ENCODE measurements at regions not wholly inside any gene's neighbourhood (a gene's known extent, or its start where the extent isn't known, plus 50 kb on each side); places are given as distances from the start of the nearest gene placed in this dataset.

GRCh38 chr12:124627956-124628355 is 60.5 kb upstream of the NCOR2 start:
- no peak for DNase-seq

GRCh38 chr12:124626971-124627411 is 59.6 kb upstream of the NCOR2 start:
- no peak for DNase-seq

- DNase-seq = no peak
Observed at GRCh38 chr12:124625867-124626675, 58.7 kb upstream of the NCOR2 start.

GRCh38 chr12:124624823-124625222 is 57.4 kb upstream of the NCOR2 start:
- DNase-seq = no peak

GRCh38 chr12:124623344-124624035 is 56.1 kb upstream of the NCOR2 start:
- DNase-seq = peak in 1 of 2 experiments; percentile 14

GRCh38 chr12:124622764-124623163 is 55.4 kb upstream of the NCOR2 start:
- DNase-seq = no peak

GRCh38 chr12:124622331-124622730 is 54.9 kb upstream of the NCOR2 start:
- DNase-seq = no peak

GRCh38 chr12:124621296-124621660 is 53.9 kb upstream of the NCOR2 start:
- DNase-seq = no peak

GRCh38 chr12:124620606-124621295 is 53.3 kb upstream of the NCOR2 start:
- DNase-seq = no peak

GRCh38 chr12:124618291-124618902 is 51.0 kb upstream of the NCOR2 start:
- no peak for DNase-seq

GRCh38 chr12:124617615-124618014 is 50.2 kb upstream of the NCOR2 start:
- peak in 1 of 2 experiments; percentile 26 for DNase-seq
